ENCODE measurements at regions not wholly inside any gene's neighbourhood (a gene's known extent, or its start where the extent isn't known, plus 50 kb on each side); places are given as distances from the start of the nearest gene placed in this dataset.

DNA sequence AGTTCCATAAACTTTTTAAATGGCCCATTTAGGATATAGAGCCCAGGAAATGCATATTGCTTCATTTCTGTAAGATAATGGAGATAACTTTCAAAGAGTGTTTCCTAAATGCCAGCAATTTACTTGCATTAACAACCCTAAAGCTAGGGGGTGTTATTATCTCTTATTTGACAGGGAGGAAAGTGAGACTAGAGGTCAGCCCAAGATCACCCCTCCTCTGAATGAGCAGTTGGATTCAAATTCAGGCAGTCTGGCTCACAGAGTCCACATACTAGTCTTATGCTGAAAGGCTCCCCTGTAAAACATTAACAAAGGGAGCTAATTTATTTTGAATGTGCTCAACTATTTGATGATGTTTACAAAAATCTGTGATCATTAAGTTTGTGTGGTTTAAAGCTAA is 49.9 kb upstream of the TRIM77 start:
- TF ChIP-seq EZH2 (IDR thresholded peaks at IDR 0.05; ENCODE audit: insufficient read depth, poor library complexity, severe bottlenecking) (no peak), EZH2phosphoT487 (IDR thresholded peaks at IDR 0.05; ENCODE audit: insufficient read depth, low read depth) (no peak)

Data from GM23248 (cell line).